ENCODE measurements at regions not wholly inside any gene's neighbourhood (a gene's known extent, or its start where the extent isn't known, plus 50 kb on each side); places are given as distances from the start of the nearest gene placed in this dataset.

DNA sequence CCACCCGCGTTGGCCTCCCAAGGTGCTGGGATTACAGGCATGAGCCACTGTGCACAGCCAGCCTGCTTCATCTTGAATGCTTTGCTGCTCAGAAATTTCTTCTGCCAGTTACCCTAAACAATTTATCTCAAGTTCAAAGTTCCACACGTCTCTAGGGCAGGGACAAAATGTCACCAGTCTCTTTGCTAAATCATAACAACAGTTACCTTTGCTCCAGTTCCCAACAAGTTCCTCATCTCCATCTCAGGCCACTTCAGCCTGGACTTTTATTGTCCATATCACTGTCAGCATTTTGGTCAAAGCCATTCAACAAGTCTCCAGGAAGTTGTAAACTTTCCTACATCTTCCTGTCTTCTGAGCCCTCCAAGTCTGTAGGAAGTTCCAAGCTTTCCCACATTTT lies 159.5 kb upstream of the DYRK2 start:
- TF ChIP-seq, protein P1, sequence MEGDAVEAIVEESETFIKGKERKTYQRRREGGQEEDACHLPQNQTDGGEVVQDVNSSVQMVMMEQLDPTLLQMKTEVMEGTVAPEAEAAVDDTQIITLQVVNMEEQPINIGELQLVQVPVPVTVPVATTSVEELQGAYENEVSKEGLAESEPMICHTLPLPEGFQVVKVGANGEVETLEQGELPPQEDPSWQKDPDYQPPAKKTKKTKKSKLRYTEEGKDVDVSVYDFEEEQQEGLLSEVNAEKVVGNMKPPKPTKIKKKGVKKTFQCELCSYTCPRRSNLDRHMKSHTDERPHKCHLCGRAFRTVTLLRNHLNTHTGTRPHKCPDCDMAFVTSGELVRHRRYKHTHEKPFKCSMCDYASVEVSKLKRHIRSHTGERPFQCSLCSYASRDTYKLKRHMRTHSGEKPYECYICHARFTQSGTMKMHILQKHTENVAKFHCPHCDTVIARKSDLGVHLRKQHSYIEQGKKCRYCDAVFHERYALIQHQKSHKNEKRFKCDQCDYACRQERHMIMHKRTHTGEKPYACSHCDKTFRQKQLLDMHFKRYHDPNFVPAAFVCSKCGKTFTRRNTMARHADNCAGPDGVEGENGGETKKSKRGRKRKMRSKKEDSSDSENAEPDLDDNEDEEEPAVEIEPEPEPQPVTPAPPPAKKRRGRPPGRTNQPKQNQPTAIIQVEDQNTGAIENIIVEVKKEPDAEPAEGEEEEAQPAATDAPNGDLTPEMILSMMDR (IDR thresholded peaks at IDR 0.05; ENCODE audit: low read depth, low read length, missing control alignments), result no peak

DNA sequence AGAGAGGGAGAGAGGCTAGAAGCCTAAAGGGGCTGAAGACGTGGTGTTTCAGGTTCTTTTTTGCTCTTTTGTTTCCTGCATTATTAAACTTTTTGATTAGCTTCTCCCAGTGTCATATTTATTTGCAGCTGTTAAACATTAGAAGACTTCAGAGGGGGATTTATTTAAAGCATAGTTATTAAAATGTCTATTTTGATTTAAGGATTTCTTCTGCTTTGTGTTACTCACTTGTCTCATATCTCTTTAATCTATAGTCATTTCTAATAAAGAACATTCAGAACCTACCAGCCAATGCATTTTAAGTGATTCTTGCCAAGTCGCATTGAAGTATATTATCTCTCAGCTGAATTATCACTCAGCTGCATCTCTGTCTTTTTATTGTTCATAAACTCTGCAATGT lies 152.0 kb upstream of the DYRK2 start:
- DNase-seq (ENCODE audit: low read depth), result no peak
- TF ChIP-seq, protein P1 (IDR thresholded peaks at IDR 0.05; ENCODE audit: low read depth, low read length, missing control alignments), result no peak
- in situ Hi-C loops (cut with HindIII; ENCODE audit: low sequenced_read_pairs), result no loop called here
- H3K4me3 ChIP-seq (ENCODE audit: low read depth, low read length), result no peak overlapping the region

More for the DNA sequence above, 159.5 kb upstream of the DYRK2 start:
- H3K4me3 ChIP-seq (ENCODE audit: low read depth, low read length), result no peak overlapping the region
- in situ Hi-C loops (cut with HindIII; ENCODE audit: low sequenced_read_pairs), result no loop called here
- no peak for DNase-seq (ENCODE audit: low read depth)

DNA sequence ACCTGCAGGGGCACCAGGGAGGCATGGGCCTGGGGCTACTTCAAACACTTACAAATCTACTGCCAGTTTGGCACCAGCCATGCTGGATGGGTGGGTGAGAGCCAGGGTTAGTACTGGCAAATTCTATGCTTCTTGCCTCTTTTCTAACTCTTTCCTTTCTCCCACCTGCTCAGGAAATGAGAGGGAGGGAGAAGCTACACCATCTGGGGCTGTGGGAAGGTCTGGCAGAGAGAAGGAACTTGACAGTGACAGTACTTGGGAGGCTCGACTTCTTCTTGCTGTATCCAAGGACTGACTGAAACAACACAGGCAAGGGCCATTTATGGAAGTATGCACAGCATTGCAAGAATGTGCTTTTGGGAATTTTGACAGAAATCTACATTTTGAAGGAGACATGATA lies 149.6 kb upstream of the DYRK2 start:
- H3K4me3 ChIP-seq (ENCODE audit: low read depth, low read length), result no peak overlapping the region
- in situ Hi-C loops (cut with HindIII; ENCODE audit: low sequenced_read_pairs), result no loop called here
- DNase-seq (ENCODE audit: low read depth), result no peak
- TF ChIP-seq, protein P1 (IDR thresholded peaks at IDR 0.05; ENCODE audit: low read depth, low read length, missing control alignments), result no peak

DNA sequence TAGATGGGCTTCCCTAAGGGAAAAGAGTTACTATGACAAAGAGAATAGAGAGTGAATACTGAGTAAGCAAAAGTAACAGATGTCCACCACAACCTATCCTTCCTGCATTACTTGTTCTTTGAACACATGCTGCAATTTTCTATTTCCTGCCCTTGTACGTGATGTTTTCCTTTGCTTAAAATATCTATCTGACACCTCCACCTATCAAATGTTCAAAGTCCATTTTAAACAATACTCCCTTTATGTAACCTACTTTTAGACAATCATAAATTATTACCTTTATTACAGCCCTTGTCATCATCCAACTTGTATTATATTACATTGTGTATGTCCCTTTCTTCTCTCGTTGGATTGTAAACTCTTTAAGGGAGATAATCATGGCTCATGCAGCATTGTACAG lies 147.2 kb upstream of the DYRK2 start:
- in situ Hi-C loops (cut with HindIII; ENCODE audit: low sequenced_read_pairs), result no loop called here
- H3K4me3 ChIP-seq (ENCODE audit: low read depth, low read length), result no peak overlapping the region
- TF ChIP-seq, protein P1 (IDR thresholded peaks at IDR 0.05; ENCODE audit: low read depth, low read length, missing control alignments), result no peak
- no peak for DNase-seq (ENCODE audit: low read depth)

DNA sequence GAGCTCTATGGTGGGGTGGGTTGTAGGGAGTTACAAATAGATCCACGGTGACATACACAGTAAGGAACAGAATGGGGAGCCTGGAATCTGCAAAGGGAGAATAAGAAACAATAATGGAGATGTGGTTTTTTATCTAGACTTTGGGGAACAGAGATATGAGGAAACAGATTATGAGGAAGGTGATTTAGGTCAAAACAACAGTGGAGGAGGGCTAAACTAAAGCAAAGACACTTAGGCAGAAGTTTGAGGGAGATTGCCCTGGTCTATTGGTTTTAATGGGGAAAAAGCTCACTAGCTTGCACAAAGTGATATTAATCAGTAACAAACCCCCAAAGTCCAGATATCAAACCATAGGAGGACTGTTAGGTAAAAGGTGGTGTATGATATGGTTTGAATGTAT lies 144.5 kb upstream of the DYRK2 start:
- H3K4me3 ChIP-seq (ENCODE audit: low read depth, low read length), result no peak overlapping the region
- TF ChIP-seq, protein P1 (IDR thresholded peaks at IDR 0.05; ENCODE audit: low read depth, low read length, missing control alignments), result no peak
- in situ Hi-C loops (cut with HindIII; ENCODE audit: low sequenced_read_pairs), result no loop called here
- DNase-seq (ENCODE audit: low read depth), result no peak

- TF ChIP-seq, protein P1 (IDR thresholded peaks at IDR 0.05; ENCODE audit: low read depth, low read length, missing control alignments), result no peak
- DNase-seq (ENCODE audit: low read depth), result no peak
- in situ Hi-C loops (cut with HindIII; ENCODE audit: low sequenced_read_pairs), result no loop called here
- H3K4me3 ChIP-seq (ENCODE audit: low read depth, low read length), result no peak overlapping the region
Observed at GRCh38 chr12:67506739-67507138, 141.8 kb upstream of the DYRK2 start.

- TF ChIP-seq, protein P1 (IDR thresholded peaks at IDR 0.05; ENCODE audit: low read depth, low read length, missing control alignments), result no peak
- in situ Hi-C loops (cut with HindIII; ENCODE audit: low sequenced_read_pairs), result no loop called here
- DNase-seq (ENCODE audit: low read depth), result no peak
- no peak overlapping the region for H3K4me3 ChIP-seq (ENCODE audit: low read depth, low read length)
Observed at GRCh38 chr12:67508830-67509229, 139.7 kb upstream of the DYRK2 start.

All from astrocyte of the cerebellum (primary cell).